ENCODE measurements at regions not wholly inside any gene's neighbourhood (a gene's known extent, or its start where the extent isn't known, plus 50 kb on each side); places are given as distances from the start of the nearest gene placed in this dataset.

DNA sequence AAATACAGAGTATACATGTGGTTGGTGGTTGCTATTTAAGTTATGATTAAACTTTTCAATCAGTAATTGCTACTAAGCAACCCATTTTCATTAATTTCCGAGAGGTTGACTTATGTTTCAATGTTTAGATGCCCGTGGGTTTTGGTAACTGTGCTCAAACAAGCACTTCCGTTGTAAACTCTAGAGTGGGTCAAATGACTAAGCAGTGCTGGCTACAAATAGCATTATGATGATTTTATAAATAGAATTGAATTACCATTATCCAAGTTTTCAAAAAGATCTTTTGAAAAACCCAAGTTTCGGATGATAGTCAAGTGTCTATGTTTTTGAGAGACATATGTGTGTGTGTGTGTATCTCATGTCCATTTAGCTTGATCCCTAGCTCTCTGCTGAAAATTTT, 2369.4 kb upstream of the ACO1 start:
- Mint-ChIP-seq H3K27ac (no peak overlapping the region), H3K27me3 (ENCODE audit: low read depth) (no peaks in the 10 kb centered on the region), H3K4me1 (no peaks in the 10 kb centered on the region), H3K4me3 (no peak overlapping the region), H3K9me3 (no peaks in the 10 kb centered on the region), H3K36me3 (ENCODE audit: insufficient read depth in 1 of 3, low read depth in 3 of 3) (no peaks in the 10 kb centered on the region)
- DNase-seq: no peak
- H3K4me1 ChIP-seq (ENCODE audit: insufficient read depth, low read length): no peaks in the 10 kb centered on the region
- no peak overlapping the region for H4K5ac ChIP-seq (ENCODE audit: insufficient read length, low read depth, low read length)
- H2BK20ac ChIP-seq (ENCODE audit: low read depth, low read length, poor library complexity, severe bottlenecking): no peak overlapping the region
- H4K20me1 ChIP-seq (ENCODE audit: control insufficient read depth, insufficient read depth, insufficient read length): no peaks in the 10 kb centered on the region
- H2BK5ac ChIP-seq (ENCODE audit: insufficient read length, low read length): no peak overlapping the region
- H3K4ac ChIP-seq (ENCODE audit: low read depth, low read length): no peak overlapping the region
- no peaks in the 10 kb centered on the region for H3K9me3 ChIP-seq (ENCODE audit: control insufficient read depth, low read depth, low read length)
- H3K9ac ChIP-seq (ENCODE audit: extremely low read depth, insufficient read length, low read length): no peak overlapping the region
- TF ChIP-seq, protein P1, sequence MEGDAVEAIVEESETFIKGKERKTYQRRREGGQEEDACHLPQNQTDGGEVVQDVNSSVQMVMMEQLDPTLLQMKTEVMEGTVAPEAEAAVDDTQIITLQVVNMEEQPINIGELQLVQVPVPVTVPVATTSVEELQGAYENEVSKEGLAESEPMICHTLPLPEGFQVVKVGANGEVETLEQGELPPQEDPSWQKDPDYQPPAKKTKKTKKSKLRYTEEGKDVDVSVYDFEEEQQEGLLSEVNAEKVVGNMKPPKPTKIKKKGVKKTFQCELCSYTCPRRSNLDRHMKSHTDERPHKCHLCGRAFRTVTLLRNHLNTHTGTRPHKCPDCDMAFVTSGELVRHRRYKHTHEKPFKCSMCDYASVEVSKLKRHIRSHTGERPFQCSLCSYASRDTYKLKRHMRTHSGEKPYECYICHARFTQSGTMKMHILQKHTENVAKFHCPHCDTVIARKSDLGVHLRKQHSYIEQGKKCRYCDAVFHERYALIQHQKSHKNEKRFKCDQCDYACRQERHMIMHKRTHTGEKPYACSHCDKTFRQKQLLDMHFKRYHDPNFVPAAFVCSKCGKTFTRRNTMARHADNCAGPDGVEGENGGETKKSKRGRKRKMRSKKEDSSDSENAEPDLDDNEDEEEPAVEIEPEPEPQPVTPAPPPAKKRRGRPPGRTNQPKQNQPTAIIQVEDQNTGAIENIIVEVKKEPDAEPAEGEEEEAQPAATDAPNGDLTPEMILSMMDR (conservative IDR thresholded peaks at IDR 0.05): no peak
- WGBS (ENCODE audit: extremely low coverage, insufficient read length, low lambda C conversion rate): no CpG with 5 or more reads among the region's 4 CpGs
- no peak overlapping the region for H4K91ac ChIP-seq (ENCODE audit: insufficient read length, low read depth, low read length)
- no peak overlapping the region for H3T11ph ChIP-seq (ENCODE audit: low read length)
- H2BK15ac ChIP-seq (ENCODE audit: low read depth, low read length): no peak overlapping the region
- H3K23ac ChIP-seq (ENCODE audit: insufficient read length, low read depth, low read length): no peak overlapping the region
- H3K18ac ChIP-seq (ENCODE audit: insufficient read length, low read depth, low read length): no peak overlapping the region
- no peak overlapping the region for H2AK5ac ChIP-seq (ENCODE audit: insufficient read length, low read length)
- no peaks in the 10 kb centered on the region for H3K79me2 ChIP-seq (ENCODE audit: insufficient read depth, low read length)
- H3K27me3 ChIP-seq (ENCODE audit: insufficient read depth, low read length): no peaks in the 10 kb centered on the region
- H2AFZ ChIP-seq (ENCODE audit: low read length): no peak overlapping the region
- H3K14ac ChIP-seq (ENCODE audit: insufficient read depth, low read length): no peak overlapping the region
- no peaks in the 10 kb centered on the region for H3K23me2 ChIP-seq (ENCODE audit: insufficient read length, low read depth, low read length, poor library complexity, severe bottlenecking)
- no peak overlapping the region for H2BK120ac ChIP-seq (ENCODE audit: low read depth, low read length, poor library complexity, severe bottlenecking)
- H3K27ac ChIP-seq (ENCODE audit: insufficient read length, low read depth, low read length): no peak overlapping the region
- H2BK12ac ChIP-seq (ENCODE audit: insufficient read length, low read depth, low read length): no peak overlapping the region
- no peak overlapping the region for H3K4me2 ChIP-seq (ENCODE audit: insufficient read depth, insufficient read length, low read length)
- H4K8ac ChIP-seq (replicated peaks; ENCODE audit: insufficient read length, low read depth, low read length): no peak overlapping the region
- no peak overlapping the region for H3K56ac ChIP-seq (ENCODE audit: insufficient read length, low read depth, low read length)
- H3K79me1 ChIP-seq (ENCODE audit: insufficient read depth, low read depth, low read length, poor library complexity, severe bottlenecking): no peaks in the 10 kb centered on the region

All from H9 (cell line).